NCI-H1092 treated with DMSO at 0.1 percent for 48 hours (cell line): ENCODE measurements at regions not wholly inside any gene's neighbourhood (a gene's known extent, or its start where the extent isn't known, plus 50 kb on each side); places are given as distances from the start of the nearest gene placed in this dataset.
A peak's percentile ranks its signal among the peaks of the same experiment; 100 is the strongest.

Experiments
- DNase-seq: peaks from one replicate; lab custom pipeline; 2025; lab: John Stamatoyannopoulos, UW

- DNase-seq, result no peak
Observed at GRCh38 chr14:98955741-98956070, 316.3 kb downstream of the BCL11B start.

- no peak for DNase-seq
Observed at GRCh38 chr14:98956181-98956580, 315.8 kb downstream of the BCL11B start.

DNA sequence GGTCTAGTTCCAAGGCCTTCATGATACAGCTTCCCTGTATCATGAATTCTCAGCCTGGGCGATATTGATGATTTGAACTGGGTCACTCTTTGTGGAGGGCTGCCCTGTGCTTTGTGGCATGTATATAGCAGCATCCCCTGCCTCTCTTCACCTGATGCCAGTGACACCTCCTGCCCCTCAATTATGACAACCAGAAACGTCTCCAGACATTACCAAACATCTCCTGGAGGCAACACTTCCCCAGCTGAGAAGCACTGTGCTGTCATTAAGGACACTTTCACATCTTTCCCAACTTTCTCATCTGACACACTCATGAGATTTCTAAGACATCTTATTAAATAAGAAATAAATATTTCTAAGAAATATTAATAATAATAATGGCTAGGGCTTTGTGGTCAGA, 315.3 kb downstream of the BCL11B start:
- DNase-seq, result no peak

DNA sequence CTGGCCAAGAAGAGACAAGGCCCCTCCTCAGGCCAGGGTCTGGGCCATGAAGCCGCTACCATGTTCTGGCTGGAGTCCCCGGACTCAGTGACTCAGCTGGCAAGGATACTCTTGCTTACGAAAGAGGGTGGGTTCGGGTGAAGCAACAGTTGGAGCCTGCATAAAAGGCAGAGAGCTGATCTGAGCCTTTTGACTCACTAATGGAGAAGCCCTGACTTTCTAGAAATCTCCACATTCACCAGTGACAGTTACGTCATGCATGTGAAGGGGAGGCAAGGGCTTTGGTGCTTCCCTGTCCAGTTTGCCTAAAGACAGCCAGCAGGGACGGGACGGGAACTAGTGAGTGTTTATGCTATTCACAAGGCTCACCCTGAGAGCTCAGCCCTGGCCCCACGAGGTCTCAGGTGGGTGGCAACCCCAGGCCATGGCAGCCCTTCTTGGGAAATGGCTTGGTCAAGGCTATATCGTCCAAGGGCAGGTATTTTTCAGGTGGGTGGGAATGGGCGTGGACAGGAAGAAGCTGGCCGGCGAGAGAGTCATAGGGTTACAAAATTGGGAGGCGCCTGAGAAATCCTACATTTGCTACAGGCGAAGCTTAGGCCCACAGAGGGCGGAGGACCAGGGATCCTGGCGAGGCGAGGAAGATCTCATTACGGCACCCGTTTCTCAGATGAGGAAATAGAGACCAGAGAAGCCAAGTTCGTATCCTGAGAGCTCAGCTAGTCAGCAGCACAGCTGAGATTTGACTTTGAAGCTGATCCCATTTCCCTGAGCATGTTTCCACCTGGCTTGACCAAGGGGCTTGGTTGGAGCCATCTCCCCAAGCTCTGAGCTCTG, 314.6 kb downstream of the BCL11B start:
- DNase-seq, result no peak

DNA sequence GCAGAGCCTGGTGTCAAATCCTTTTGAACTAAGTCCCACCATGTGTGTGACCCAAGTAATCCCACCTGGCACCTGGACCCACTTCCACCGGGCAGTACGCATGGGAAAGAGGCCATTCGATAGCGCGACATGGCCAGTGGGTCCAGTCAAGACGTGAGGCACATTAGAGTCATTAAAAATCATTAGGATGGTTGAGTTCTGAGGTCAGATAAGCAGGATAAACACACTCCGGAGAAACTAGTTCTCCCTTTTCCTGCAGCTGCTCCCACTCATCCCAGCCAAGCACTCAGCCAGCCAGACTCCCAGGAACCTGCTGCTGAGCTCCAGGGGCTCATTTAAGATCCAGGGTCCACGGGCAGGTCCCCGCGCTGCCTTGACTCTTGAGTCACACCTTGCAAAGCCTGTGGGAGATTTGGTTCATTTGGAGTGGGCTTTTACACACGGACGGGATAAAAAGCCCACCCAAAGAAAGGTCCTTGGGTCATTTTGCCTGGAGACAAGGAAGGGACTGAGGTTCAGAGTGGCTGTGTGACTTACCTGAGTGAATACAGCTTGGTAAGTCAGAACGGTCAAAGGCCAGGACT, 313.9 kb downstream of the BCL11B start:
- no peak for DNase-seq

DNA sequence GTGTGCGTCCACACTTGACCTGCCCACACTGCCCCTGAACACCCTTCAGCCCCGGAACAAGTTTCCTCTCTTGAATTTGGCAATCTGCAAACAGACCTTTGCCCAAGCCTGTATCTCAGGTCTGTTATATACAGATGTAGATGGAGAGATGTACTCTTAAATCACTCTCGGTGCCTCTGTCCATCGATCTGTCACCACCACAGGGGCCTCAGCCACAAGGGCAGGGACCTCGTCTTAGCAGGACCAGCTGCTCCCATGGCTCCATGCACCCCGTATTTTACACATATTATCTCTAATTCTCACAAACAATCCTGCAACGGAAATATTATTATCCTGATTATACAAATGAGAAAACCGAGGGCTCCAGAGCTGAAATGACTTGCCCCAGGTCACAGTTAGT, 313.4 kb downstream of the BCL11B start:
- DNase-seq, result no peak

GRCh38 chr14:98959410-98959809, 312.6 kb downstream of the BCL11B start:
- DNase-seq, result no peak

- peak; percentile 11 for DNase-seq
Observed at GRCh38 chr14:98959958-98960616, 311.9 kb downstream of the BCL11B start.

- DNase-seq, result no peak
Observed at GRCh38 chr14:98960617-98961013, 311.4 kb downstream of the BCL11B start.

- DNase-seq, result no peak
Observed at GRCh38 chr14:98961191-98961590, 310.8 kb downstream of the BCL11B start.

DNA sequence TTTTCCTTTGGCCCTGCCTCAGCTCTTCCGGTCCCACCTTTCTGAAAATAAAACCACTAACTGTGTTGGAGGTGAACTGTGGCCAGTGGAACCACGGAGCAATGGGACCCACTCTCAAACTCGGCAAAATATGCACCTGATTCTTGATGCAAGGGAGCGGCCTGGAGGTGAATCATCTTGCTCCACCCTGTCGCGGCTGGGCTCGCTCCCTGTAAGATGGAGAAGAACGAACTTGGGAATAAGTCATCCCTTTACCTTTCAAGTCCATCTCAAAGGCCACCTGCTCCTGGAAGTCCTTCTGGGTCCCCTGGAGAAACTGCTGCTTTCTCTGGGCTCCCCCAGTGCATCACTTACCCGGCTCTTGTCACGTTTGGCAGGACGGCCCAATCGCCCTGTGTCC, 309.9 kb downstream of the BCL11B start:
- DNase-seq, result no peak

DNA sequence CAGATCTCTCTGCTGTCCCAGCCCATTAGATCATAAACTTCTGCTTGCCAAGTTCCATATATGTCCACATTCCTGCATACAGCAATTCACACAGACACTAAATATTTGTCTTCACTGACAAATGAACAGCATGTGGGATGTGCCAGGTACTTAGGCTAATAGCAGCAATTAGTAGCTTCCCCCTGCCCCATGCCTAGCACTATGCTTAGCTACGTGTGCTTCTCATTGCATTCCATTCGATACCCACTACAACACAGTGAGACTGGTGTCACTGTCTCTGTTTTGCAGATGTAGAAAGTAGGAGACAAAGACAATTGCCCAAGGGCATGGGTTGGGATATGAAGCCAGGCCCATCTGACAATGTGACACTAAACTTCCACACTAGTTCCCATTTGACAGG, 308.4 kb downstream of the BCL11B start:
- no peak for DNase-seq

- DNase-seq, result no peak
Observed at GRCh38 chr14:98964171-98964570, 307.8 kb downstream of the BCL11B start.

- DNase-seq, result no peak
Observed at GRCh38 chr14:98965076-98965475, 306.9 kb downstream of the BCL11B start.

- DNase-seq, result no peak
Observed at GRCh38 chr14:98966016-98966415, 306.0 kb downstream of the BCL11B start.

DNA sequence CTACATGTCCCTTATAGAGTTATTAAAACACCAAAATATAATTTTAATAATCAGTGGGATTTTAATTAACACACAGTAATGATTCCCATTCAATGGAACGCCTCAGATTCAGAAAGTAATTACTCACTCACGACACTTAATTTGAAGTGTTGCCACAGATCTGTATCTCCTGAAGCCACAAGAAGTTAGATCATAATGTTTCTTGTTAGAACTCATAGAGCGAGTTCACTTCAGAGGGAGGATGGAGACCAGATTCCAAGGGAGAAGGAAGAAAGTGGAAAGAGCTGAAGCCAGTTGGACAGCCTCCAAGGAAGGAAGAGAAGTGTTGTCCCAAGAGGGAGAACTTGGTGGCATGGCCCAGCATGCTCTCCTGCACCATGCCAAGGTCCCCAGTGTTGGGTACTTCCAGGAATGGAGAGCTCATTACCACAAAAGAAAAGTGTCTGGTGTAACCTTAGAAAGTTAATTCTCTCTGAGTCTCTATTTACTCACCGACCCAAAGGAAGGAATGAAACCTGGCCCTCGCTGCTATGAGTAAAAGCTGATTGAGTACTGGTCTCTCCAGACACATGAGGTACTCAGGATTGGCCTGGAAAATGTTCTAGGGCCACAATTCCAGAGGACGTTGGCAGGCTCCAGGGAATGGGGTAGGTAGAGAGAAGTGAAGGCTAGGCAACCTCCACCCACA, 305.4 kb downstream of the BCL11B start:
- no peak for DNase-seq

- no peak for DNase-seq
Observed at GRCh38 chr14:98974113-98974512, 297.9 kb downstream of the BCL11B start.

GRCh38 chr14:98976271-98976670, 295.7 kb downstream of the BCL11B start:
- no peak for DNase-seq

DNA sequence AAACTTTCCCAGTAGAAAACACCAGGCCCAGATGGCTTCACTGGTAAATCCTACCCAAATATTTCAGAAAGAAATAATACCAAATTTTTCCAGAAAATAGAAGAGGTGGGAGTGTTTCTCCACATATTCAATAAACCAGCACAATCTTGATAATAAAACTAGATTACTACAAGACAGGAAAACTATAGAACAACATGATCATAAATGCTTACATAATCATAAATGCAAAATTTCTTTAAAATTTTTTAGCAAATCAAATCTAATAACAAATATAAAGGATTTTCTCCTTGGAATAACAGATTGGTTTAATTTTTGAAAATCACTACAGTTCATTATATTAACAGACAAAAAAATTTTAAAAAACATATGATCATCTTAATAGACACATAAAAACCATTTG, 294.5 kb downstream of the BCL11B start:
- no peak for DNase-seq

DNA sequence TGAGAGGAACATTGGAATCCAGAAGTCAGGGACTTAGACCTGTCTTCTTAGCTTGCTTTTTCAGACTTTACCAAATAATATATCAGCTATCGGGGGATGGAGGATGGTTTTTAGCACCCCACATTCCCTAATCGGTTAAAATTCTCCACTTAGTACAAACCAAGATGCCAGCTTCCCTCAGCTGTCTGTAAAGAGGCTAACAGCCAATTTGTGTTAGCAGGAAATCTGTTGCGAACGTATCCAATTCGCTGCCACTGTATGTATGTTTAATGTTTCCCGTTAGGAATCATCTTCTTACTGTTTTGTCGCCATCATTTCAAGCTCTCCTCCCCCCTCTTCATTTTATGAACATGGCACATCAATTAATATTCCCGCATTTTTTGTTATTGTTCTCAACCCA, 289.0 kb downstream of the BCL11B start:
- DNase-seq, result no peak

DNA sequence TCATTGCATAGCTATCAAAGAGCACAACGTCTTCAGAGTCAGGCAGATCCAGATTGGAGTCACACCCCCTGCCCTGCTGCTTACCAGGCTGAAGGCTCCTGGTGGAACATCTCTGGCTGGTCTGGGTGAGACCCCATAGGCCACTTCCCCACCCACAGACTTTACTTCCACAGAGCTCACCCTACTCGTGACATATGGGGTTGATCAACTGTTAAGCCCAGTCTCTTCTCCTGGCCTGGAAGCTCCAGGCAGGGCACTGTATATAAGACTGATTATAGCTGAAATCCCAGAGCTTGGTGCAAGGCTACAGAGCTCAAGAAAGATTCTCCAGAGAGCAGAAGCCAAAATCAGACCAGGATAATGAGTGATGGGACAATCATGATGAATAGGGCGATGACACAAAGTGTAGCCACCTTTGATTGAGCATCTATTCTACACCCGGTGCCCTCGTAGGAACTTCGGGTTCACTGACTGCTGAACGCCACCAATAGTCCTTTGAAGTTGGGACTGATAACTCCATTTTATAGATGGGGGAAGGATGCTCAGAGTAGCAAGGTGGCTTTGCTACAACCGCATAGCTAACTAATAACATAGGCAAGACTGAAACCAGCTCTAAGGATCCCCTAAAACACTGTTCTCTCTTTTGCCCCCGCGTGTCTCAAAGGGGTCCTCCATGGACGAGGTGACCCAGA, 287.8 kb downstream of the BCL11B start:
- no peak for DNase-seq

GRCh38 chr14:98984719-98985041, 287.3 kb downstream of the BCL11B start:
- DNase-seq, result no peak
